NCI-H345 treated with DMSO at 0.1 percent for 48 hours (cell line): ENCODE measurements at regions not wholly inside any gene's neighbourhood (a gene's known extent, or its start where the extent isn't known, plus 50 kb on each side); places are given as distances from the start of the nearest gene placed in this dataset.

Experiments used
- DNase-seq: peaks from one replicate; lab custom pipeline; 2025; ENCODE audit not compliant: unreplicated experiment; lab: John Stamatoyannopoulos, UW

GRCh38 chr16:82499302-82499701 is 127.5 kb upstream of the CDH13 start:
- no peak for DNase-seq

GRCh38 chr16:82497139-82497538 is 129.6 kb upstream of the CDH13 start:
- DNase-seq, result no peak

GRCh38 chr16:82488460-82488859 is 138.3 kb upstream of the CDH13 start:
- DNase-seq, result no peak

GRCh38 chr16:82481455-82481854 is 145.3 kb upstream of the CDH13 start:
- DNase-seq, result no peak

- no peak for DNase-seq
Measured at GRCh38 chr16:82476786-82477185, 150.0 kb upstream of the CDH13 start.

GRCh38 chr16:82470620-82471152 is 156.1 kb upstream of the CDH13 start:
- DNase-seq, result peak; percentile 15

- no peak for DNase-seq
Measured at GRCh38 chr16:82470016-82470415, 156.8 kb upstream of the CDH13 start.

- no peak for DNase-seq
Measured at GRCh38 chr16:82464187-82464586, 162.6 kb upstream of the CDH13 start.

GRCh38 chr16:82460766-82461165 is 166.0 kb upstream of the CDH13 start:
- DNase-seq, result no peak

- no peak for DNase-seq
Measured at GRCh38 chr16:82459580-82460256, 167.1 kb upstream of the CDH13 start.

- DNase-seq, result peak; percentile 27
Measured at GRCh38 chr16:82456683-82457082, 170.1 kb upstream of the CDH13 start.

- no peak for DNase-seq
Measured at GRCh38 chr16:82454566-82454965, 172.2 kb upstream of the CDH13 start.

- DNase-seq, result no peak
Measured at GRCh38 chr16:82454152-82454551, 172.6 kb upstream of the CDH13 start.

GRCh38 chr16:82452004-82452756 is 174.6 kb upstream of the CDH13 start:
- no peak for DNase-seq

GRCh38 chr16:82451449-82451848 is 175.3 kb upstream of the CDH13 start:
- DNase-seq, result no peak

- no peak for DNase-seq
Measured at GRCh38 chr16:82440336-82440735, 186.4 kb upstream of the CDH13 start.

GRCh38 chr16:82439678-82440293 is 187.0 kb upstream of the CDH13 start:
- DNase-seq, result no peak

GRCh38 chr16:82433042-82433441 is 193.7 kb upstream of the CDH13 start:
- DNase-seq, result no peak

GRCh38 chr16:82432261-82432660 is 194.5 kb upstream of the CDH13 start:
- DNase-seq, result no peak

GRCh38 chr16:82425661-82426060 is 201.1 kb upstream of the CDH13 start:
- DNase-seq, result no peak

- DNase-seq, result no peak
Measured at GRCh38 chr16:82421851-82422250, 204.9 kb upstream of the CDH13 start.

GRCh38 chr16:82419332-82419731 is 207.4 kb upstream of the CDH13 start:
- DNase-seq, result no peak
